OCI-LY1 (cell line): ENCODE measurements at regions not wholly inside any gene's neighbourhood (a gene's known extent, or its start where the extent isn't known, plus 50 kb on each side); places are given as distances from the start of the nearest gene placed in this dataset.
"Not testable (repeated sequence)": the region's sequence is repeated elsewhere in the genome, so short reads cannot be mapped to it uniquely, and the experiment has no call there.

Experiments
- CTCF ChIP-seq: fragments of 200-600 bp; sonication (generic), shearing (Covaris generic); IDR thresholded peaks from 2 replicates; pipeline ENCODE4 v1.5.1; 2017; ENCODE audit warnings: mild to moderate bottlenecking, antibody characterized with exemption, low read length, moderate library complexity, mixed read lengths
- EZH2 ChIP-seq: fragments of 200-600 bp; sonication (generic), shearing (Covaris generic); IDR thresholded peaks from 2 replicates; pipeline ENCODE4 v1.8.0; 2017; ENCODE audit warnings: borderline replicate concordance, mixed run types, mild to moderate bottlenecking, antibody characterized with exemption, low read length, moderate library complexity, mixed read lengths

- not testable (repeated sequence) for TF ChIP-seq CTCF, EZH2
Observed at GRCh38 chr21:16224756-16225155, 495.0 kb downstream of the USP25 start.
